ENCODE measurements at regions not wholly inside any gene's neighbourhood (a gene's known extent, or its start where the extent isn't known, plus 50 kb on each side); places are given as distances from the start of the nearest gene placed in this dataset.

- TF ChIP-seq CTCF (IDR thresholded peaks at IDR 0.05): no peak
- no peak for TF ChIP-seq EP300 (IDR thresholded peaks at IDR 0.05)
- no peak for TF ChIP-seq POLR2A (IDR thresholded peaks at IDR 0.05)
Measured at GRCh38 chr6:15023448-15023847, 222.4 kb upstream of the JARID2 start.
